Stimulated activated CD8-positive, alpha-beta memory T cell treated with anti-CD3 and anti-CD28 coated beads, Interleukin-15, amount 100 ng/mL, for 1 hour (primary cell): ENCODE measurements at regions not wholly inside any gene's neighbourhood (a gene's known extent, or its start where the extent isn't known, plus 50 kb on each side); places are given as distances from the start of the nearest gene placed in this dataset.

ENCODE experiments used
- DNase-seq: peaks from one replicate; pipeline ENCODE4 v3.0.0-alpha.2; 2020; ENCODE audit warnings: low read depth

DNA sequence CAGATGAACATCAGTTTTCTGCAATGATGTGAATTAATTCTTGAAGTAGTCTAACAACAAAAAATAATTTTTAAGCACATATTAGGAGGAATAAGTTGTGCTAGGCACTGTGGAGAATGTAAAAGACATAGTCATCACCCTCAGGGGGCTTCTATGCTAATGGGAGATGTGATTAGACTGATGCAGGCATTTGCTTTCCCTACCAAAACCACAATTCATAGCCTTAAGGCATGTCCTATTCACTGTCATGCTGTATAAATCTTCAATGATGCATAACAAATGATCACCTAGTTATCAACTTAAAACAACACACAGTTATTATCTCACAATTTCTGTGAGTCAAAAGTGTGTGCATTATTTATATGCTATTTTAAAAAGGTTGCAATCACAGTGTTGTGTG lies 422.6 kb downstream of the MAN2A1 start:
- DNase-seq, result no peak

DNA sequence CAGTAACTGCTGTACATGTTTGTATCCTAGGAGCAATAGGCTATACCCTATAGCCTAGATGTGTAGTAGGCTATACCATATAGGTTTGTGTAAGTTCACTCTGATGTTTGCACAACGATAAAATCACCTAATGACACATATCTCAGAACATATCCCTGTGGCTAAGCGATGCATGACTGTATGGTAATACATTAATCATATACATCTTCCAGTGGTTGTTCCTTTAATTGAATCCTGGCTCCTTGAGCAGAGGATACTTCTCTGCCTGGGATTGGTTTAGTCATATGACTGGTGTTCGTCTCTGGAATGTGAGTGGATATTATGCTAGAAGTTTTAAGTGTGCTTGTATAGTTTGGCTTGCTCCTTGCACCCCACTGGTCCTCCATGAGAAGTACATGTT lies 425.8 kb downstream of the MAN2A1 start:
- no peak for DNase-seq

DNA sequence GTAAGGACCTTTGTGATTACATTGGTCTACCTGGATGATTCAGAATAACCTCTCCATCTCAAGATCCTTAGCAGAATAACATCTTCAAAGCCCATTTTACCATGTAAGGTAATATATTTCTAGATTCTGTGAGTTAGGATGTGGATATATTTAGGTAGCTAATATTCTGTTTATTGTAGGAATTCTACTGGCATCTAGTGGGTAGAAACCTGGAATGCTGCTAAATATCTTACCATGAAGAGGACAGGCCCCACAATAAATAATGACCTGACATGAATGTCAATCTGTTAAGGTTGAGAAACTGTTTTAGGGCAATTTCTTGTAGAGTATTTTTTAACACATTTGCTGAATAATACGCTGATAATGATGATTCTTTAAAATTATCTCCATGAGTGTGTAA lies 426.8 kb downstream of the MAN2A1 start:
- no peak for DNase-seq

DNA sequence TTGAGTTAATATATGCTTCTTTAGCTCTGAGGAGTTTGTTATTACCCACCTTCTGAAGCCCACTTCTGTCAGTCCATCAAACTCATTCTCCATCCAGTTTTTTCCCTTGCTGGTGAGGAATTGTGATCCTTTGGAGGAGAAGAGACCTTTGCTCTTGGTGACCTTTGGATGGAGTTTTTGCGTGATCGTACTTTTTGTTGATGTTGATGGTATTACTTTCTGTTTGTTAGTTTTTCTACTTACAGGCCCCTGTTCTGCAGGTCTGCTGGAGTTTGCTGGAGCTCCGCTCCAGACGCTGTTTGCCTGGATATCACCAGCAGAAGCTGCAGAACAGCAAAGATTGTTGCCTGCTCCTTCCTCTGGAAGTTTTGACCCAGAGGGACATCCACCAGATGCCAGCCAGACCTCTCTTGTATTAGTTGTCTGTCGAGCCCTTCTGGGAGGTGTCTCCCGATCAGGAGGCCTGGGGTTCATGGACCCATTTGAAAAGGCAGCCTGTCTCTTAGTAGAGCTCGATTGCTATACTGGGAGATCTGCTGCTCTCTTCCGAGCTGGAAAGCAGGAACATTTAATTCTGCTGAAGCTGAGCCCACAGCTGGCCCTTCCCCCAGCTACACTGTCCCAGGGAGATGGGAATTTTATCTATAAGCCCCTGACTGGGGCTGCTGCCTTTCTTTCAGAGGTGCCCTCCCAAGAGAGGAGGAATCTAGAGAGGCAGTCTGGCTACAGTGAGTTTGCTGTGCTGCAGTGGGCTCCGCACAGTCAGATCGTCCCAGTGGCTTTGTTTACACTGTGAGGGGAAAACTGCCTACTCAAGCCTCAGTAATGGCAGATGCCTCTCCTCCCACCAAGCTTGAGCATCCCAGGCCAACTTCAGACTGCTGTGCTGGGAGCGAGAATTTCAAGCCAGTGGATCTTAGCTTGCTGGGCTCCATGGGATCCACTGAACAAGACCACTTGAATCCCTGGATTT lies 445.5 kb downstream of the MAN2A1 start:
- DNase-seq, result no peak

DNA sequence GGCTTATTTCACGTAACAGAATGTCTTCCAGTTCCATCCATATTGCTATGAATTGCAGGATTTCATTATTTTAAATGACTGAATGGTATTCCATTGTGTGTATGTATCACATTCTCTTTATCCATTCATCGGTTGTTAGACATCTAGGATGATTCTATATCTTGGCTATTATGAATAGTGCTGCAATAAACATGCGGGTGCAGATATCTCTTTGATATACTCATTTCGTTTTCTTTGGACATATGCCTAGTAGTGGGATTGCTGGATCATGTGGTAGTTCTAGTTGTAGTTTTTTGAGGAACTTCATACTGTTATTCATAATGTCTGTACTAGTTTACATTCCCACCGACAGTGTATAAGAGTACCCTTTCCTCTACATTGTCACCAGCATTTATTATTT lies 460.5 kb downstream of the MAN2A1 start:
- no peak for DNase-seq

DNA sequence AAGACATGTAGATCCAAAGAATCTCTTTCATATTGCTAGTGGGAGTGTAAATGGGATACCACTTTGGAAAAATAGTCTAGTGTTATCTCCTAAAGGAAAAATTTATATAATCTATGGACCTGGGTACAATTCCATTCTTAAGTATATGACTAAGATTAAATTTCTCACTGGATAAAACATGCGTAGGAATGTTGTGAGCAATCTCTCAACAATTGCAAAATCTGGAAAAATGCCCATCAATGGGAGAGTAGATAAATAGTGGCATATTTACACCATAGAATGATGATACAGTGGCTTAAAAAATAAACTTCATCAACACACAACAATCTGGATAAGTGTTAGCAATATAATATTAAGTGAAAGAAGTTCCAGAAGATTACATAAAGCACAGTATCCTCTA lies 469.5 kb downstream of the MAN2A1 start:
- DNase-seq, result no peak

DNA sequence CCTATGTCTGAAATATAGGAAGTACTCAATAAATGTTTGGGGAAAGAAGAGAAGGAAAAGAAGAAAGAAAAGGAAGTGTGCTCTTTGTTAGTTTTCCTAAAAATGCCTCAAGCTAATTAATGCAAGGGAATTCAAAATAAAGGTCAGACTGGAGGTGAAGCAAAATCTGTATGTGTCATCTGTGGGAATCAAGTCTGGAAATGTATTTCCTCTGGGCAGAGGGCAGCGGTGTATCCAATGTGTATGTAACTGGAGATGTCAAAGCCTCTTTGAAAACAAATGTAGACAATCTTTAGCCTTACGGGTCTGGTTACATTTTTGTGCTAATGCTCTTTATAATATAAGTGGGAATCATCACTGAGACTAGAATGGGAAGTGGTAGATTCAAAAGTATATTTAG lies 471.4 kb downstream of the MAN2A1 start:
- no peak for DNase-seq

DNA sequence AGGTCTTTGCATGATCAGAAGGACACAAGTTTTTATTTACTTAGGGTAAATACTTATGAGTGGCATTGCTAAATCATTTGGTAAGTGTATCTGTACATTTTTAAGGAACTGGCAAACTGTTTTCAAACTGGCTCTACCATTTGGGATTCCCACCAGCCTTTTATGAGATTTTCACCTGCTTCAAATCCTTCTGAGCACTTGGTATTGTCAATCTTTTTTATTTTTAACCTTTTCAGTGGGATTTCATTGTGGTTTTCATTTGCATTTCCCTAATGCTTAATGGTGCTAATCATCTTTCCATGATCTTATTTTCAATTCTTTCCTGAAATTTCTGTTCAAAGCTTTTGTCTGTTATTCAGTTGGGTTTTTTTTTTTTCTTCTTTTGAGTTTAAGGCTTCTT lies 475.6 kb downstream of the MAN2A1 start:
- no peak for DNase-seq

DNA sequence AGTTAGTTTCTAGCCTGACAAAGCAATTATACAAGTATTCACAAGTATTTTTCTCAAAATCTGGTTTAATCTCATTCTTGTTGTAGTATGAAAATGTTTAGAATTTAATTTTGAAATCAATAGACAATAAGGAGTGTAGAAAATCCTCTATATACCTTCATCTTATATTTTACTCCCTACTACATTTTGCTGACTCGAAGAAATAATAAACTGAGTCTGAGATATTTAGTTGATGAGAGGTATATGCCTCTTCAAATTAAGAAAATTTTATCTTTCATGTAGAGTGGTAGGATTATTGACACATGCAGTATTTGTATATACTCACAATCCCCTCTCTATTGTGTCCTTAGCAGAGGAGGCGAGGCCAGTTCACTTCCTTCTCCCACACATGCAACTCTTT lies 477.7 kb downstream of the MAN2A1 start:
- DNase-seq, result no peak

DNA sequence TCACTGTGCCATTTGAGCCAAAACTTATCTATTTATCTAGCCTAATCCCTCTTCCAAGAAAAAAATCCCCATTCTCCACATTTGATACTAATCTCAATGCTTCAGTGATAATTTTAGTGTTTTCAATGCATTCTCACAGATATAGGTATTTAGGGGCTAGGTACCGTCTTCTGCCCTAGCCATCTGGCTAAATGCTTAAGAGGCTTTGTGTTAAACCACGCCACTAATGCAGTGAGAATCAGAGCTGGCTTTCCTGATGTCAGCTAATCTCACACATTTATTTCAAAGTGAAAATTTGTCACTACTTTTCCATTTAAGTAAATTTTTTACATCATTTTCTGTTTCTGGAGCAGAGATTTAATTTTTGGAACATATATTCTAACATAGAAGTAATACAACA lies 479.7 kb downstream of the MAN2A1 start:
- DNase-seq, result no peak

DNA sequence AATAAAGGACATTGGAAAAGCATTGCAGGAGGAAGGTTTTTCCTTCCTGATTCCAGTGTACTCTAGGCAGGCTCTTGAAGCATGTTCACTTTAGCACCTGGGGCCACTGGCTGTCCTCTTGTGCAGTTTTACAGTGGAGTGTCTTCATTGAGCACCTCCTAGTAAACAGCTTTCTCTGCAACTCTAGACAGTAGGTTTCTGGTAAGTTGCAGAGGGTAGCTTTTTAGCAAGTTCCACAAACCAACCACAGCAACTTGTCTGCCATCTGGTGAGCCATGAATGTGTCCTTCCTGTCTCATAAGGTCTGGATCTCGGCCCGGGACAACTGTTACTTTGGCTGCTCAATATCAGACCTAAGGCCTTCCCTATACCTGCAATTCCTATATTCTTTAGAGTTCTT lies 488.0 kb downstream of the MAN2A1 start:
- no peak for DNase-seq

DNA sequence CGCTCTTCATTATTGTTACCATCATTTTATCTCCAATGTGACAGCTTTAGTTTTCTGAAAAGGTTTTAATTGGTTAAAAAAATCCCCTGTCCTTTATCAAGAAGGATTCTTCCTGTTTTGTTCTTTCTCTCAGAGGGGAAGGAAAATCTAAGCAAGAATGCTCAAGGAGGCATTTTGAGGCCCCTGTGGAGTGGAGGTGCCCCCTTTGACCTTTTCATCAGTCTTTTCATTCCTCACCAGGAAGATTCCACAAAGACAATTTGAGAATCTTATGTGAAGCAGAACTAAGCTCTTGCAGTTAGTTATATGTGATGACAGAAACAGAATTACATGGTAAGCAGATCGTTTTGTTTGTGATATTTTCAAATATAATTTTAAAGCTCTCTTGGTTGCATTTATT lies 489.6 kb downstream of the MAN2A1 start:
- DNase-seq, result no peak

DNA sequence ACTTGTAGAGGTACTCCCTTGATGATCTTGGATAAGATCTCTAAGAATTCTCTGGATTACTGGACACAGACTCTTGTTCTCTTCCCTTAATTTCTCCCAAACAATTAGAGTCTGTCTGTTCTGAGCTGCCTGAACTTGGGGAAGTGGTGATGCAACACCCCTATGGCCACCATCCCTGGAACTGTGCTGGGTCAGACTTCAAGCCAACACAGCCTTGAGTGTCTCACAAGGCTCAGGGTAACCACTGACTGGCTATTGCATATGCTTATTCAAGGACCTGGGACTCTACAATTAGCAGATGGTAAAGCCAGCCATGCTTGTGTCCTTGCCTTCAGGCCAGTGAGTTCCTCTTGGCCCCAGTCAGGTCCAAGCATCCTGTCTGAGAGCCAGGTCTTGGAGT lies 504.5 kb downstream of the MAN2A1 start:
- DNase-seq, result no peak

DNA sequence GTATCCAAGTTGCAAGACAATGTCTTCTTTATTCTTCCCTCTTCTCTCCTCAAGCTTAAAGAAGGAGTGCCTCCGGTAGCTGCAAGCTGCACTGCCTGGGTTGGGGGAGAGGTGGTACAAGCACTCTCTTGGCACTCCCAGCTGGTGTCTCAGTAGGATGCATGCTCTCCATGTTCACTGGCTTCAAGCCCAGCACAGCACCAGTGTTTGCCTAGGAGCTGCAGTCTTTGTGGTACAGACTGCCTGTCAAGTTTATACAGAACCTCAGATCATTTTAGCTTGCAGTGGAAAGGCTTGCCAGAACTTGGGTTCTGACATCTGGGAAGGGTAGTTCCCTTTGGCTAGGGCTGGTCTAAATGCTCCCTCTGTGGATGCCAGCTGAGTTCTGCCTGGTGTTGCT lies 505.6 kb downstream of the MAN2A1 start:
- no peak for DNase-seq

DNA sequence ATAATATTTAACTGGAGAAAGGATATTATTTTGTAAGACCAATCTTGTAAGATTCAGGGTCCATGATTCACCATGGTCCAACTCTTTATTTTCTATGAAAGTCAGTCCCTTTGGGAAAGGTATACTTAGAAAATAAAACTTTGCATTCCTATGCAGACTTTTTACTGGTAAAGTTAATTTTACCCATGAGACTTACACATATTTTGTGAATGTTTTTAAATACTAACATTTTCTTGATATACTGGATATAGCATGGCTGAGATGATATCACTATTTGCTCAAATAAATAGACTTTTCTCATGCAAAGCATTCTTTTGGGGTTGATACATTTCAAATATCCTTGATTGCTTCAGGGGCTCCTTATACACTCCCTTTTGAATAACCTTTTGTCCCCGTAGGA lies 512.1 kb downstream of the MAN2A1 start:
- DNase-seq, result no peak

DNA sequence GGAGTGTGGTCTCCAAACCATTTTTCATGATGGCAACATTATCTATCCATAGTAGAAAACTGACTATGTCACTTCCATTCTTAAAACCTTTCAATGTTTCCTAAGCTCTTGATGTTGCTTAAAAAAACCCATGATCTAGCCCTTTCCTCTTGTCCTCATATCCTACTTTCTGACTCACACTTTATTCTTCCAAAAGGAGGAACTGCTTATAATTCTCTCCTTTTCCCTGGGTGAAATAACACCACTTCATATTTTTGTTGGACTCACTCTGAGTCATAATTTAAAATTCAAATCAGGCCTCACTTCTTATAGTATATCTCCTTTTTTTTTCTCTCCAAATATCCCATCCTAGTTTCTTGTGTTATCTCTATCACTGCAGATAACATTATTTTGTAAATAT lies 513.9 kb downstream of the MAN2A1 start:
- no peak for DNase-seq

DNA sequence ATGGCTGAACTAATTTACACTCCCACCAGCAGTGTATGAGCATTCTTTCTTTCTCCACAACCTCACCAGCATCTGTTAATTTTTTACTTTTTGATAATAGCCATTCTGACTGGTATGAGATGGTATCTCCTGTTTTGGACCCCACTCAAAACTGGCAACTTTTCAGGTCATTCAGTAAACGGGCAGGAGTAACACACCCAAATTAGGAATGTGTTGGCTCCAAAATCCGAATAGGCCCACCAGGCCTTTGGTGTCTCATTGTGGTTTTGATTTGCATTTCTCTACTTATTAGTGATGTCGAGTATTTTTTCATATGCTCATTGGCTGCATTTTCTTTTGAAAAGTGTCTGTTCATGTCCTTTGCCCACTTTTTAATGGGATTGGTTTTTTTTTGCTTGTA lies 517.1 kb downstream of the TMEM232 start:
- DNase-seq, result no peak

DNA sequence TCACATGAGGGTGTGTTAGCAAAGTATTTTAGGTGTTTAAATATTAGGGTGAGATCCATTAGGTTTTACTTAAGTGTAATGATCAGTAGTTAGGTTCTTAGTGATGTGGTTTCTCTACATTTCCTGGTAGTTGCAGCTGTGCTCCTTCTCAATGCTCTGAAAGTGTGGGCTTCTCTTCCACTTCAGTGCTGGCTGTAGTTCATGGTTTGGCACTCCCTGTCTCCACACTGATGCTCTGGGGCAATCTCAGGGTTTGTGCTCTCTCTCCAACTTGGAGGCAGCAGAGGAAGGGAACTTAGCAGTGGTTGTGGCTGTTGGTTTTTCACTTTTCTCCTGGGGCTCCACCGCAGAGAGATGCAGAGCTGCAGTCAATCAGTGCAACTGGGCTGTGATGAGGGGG lies 507.5 kb downstream of the TMEM232 start:
- DNase-seq, result no peak

DNA sequence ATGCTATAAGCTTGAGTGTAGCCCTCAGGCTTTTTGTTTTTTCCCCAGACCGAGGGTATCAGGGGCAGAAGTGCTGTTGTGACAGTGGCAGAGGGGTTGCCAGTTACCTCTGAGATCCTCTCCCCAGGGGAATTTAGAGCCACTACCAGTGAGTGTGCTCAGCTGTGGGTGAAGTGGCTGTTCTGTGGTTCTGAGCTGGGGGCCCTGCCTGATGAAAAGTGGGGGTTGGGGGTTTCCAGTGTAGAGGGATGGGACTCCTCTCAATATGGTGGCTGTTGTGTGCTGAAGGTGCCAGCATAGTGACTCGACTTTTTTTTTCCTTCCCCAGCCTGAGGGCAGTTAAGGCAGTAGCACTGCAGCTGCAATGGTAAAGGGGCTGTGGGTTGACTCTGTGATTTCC lies 506.7 kb downstream of the TMEM232 start:
- DNase-seq, result no peak

DNA sequence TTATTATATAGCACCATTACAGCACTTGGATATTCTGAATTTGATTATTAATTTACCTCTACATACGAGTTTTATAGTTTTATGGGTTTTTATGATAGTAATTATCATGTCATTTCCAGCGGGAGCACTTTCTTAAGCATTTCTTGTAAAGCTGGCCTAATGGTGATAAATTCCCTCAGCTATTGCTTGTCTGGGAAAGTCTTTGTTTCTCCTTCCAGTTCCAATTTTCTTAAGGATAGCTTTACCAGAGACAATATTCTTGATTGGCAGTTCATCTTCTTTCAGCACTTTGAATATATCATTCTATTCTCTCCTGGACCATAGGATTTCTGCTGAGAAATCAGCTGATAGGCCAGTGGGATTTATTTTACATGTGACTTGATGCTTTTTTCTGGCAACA lies 505.4 kb downstream of the TMEM232 start:
- no peak for DNase-seq

DNA sequence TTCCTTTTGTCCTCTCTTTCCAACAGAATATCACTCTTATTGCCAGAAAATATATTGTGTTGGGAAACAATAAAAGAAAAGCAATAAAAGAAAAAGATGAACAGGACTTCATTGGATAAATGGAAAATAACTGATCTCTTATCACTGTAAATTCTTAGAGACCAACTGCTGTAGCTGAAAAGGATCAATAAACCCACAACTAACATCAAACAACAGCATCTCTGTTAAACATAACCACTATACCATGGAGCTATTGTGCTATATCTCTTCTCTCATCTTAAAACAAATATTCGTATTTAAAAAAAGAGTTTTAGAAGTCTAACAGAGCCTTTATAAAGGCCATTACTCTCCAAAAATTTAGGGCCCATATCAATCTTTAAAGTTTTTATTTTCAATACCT lies 502.4 kb downstream of the TMEM232 start:
- no peak for DNase-seq

DNA sequence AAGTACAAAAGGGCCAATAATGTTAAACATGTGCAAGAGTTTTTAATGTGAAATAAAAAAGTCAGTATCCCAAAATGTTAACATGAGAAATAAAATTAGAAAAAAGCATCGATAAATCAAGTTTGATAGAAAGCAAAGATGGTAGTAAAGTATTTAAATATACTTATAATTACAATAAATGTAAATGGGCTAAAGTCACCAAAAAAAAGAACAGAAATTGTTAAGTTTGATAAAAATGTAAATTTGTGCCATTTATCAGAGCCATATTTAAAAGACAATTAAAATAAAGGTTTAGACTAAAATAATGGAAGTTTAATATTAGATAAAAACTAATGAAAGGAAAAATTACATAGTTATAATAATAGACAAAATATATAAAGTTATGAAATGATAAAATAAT lies 500.5 kb downstream of the TMEM232 start:
- DNase-seq, result no peak

DNA sequence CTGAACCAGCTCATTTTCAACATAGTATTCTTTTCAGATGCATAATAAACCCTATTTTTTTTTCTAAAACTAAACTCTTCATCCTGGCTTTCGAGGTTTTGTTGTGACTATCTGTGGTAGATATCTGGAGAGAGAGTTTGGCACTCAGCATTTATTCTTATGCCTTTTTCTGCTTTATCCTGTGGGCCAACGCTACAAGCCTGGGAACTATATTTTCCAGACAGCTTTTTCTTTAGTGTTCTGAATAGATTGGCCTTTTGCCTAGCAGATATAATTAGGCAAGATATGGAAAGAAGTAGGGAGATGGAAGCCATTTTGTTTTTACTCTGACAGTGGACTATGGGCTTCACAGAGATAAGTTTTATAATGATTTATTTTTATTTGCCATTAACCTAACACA lies 486.7 kb downstream of the TMEM232 start:
- DNase-seq, result no peak

DNA sequence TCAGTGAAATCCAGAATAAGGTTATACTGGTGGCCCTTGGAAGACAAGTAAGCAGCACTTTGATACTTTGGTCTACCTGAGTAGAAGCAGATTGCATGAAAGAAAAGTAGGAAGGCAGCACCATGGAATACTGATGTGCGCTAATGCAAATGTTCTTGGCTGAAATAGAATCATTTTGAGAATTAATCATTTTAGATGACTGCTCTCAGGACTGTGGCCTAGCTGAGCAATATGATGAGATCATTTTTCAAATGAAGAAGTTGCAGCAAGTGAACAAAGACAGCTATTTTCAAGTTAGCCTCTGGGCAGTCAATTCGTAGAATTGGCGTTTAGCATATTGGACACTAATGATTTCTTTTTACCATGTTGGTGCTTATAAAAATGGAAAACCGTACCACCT lies 483.5 kb downstream of the TMEM232 start:
- DNase-seq, result no peak
